Epithelial cell of proximal tubule (primary cell): ENCODE measurements at regions not wholly inside any gene's neighbourhood (a gene's known extent, or its start where the extent isn't known, plus 50 kb on each side); places are given as distances from the start of the nearest gene placed in this dataset.

ENCODE experiments used
- DNase-seq: peaks from one replicate; pipeline ENCODE4 v3.0.0-alpha.2; 2011; ENCODE audit warnings: low read depth
- H3K4me3 ChIP-seq: 2 replicates; pipeline ENCODE4 v1.5.1; 2011; ENCODE audit warnings: low read depth, mild to moderate bottlenecking, low read length
- CTCF ChIP-seq: conservative IDR thresholded peaks from 2 replicates; pipeline ENCODE4 v1.5.1; 2012; ENCODE audit warnings: low read depth, mild to moderate bottlenecking, low read length

GRCh38 chr11:70568814-70569617, 170.7 kb downstream of the CTTN start:
- no peak overlapping the region for H3K4me3 ChIP-seq
- no peak for TF ChIP-seq CTCF
- DNase-seq, result no peak

GRCh38 chr11:70569618-70569890, 171.2 kb downstream of the CTTN start:
- H3K4me3 ChIP-seq, result no peak overlapping the region
- no peak for DNase-seq
- TF ChIP-seq CTCF, result no peak

- no peak for DNase-seq
- no peak for TF ChIP-seq CTCF
Measured at GRCh38 chr11:70569996-70570692, 171.8 kb downstream of the CTTN start.

GRCh38 chr11:70570693-70571395, 172.5 kb downstream of the CTTN start:
- no peak overlapping the region for H3K4me3 ChIP-seq
- TF ChIP-seq CTCF, result no peak

More at GRCh38 chr11:70569996-70570692, 171.8 kb downstream of the CTTN start:
- H3K4me3 ChIP-seq, result no peak overlapping the region

GRCh38 chr11:70572974-70573260, 174.6 kb downstream of the CTTN start:
- DNase-seq, result no peak

More at GRCh38 chr11:70570693-70571395, 172.5 kb downstream of the CTTN start:
- no peak for DNase-seq

GRCh38 chr11:70573701-70574151, 175.4 kb downstream of the CTTN start:
- no peak for DNase-seq
- no peak for TF ChIP-seq CTCF
- H3K4me3 ChIP-seq, result no peak overlapping the region

More at GRCh38 chr11:70572974-70573260, 174.6 kb downstream of the CTTN start:
- no peak overlapping the region for H3K4me3 ChIP-seq
- no peak for TF ChIP-seq CTCF
